Liver (tissue), 8 donors: ENCODE measurements at regions not wholly inside any gene's neighbourhood (a gene's known extent, or its start where the extent isn't known, plus 50 kb on each side); places are given as distances from the start of the nearest gene placed in this dataset.
A peak's percentile ranks its signal among the peaks of the same experiment; 100 is the strongest.

Source experiments
- DNase-seq: peaks from one replicate; pipeline ENCODE4 v3.0.0-alpha.2; 2017; ENCODE audit warnings: low spot score
- H3K27ac ChIP-seq, 2 donors: one replicate each; pipeline ENCODE4 v1.7.0; 2013; ENCODE audit warnings: inconsistent platforms in 2 of 2, low read length in 2 of 2, control low read depth in 1 of 2, low read depth in 1 of 2, mild to moderate bottlenecking in 1 of 2
- H3K27me3 ChIP-seq, 4 donors: one replicate each; pipeline versions ENCODE4 v1.6.1 to v1.7.0; 2013; ENCODE audit warnings: low read length in 3 of 4, inconsistent platforms in 1 of 4, mild to moderate bottlenecking in 1 of 4, moderate library complexity in 1 of 4; ENCODE audit not compliant: control insufficient read depth in 4 of 4, insufficient read depth in 4 of 4
- H3K36me3 ChIP-seq, 4 donors: one replicate each; pipeline versions ENCODE4 v1.6.1 to v1.7.0; 2013; ENCODE audit warnings: low read length in 3 of 4, mild to moderate bottlenecking in 3 of 4, low read depth in 1 of 4, moderate library complexity in 1 of 4; ENCODE audit not compliant: control insufficient read depth in 4 of 4, insufficient read depth in 3 of 4
- H3K4me1 ChIP-seq, 4 donors: one replicate each; pipeline versions ENCODE4 v1.6.1 to v1.7.0; 2013; ENCODE audit warnings: low read length in 3 of 4, mild to moderate bottlenecking in 3 of 4, moderate library complexity in 1 of 4; ENCODE audit not compliant: control insufficient read depth in 4 of 4, insufficient read depth in 4 of 4
- H3K4me3 ChIP-seq, 3 donors: one replicate each; pipeline versions ENCODE4 v1.6.1 to v1.7.0; 2013; ENCODE audit warnings: low read length in 3 of 3, control low read depth in 1 of 3, low read depth in 1 of 3, mild to moderate bottlenecking in 1 of 3
- H3K9ac ChIP-seq, 2 donors: one replicate each; pipeline ENCODE4 v1.7.0; 2013; ENCODE audit warnings: low read length in 2 of 2, mild to moderate bottlenecking in 2 of 2, moderate library complexity in 2 of 2, control low read depth in 1 of 2, low read depth in 1 of 2
- H3K9me3 ChIP-seq, 4 donors: one replicate each; pipeline versions ENCODE4 v1.6.1 to v1.7.0; 2013; ENCODE audit warnings: low read length in 3 of 4; ENCODE audit not compliant: control insufficient read depth in 4 of 4
- EGR1 ChIP-seq, 2 donors: IDR thresholded peaks; 2 replicates each; pipeline ENCODE4 v1.6.1; 2016 to 2018; ENCODE audit warnings: antibody characterized with exemption in 2 of 2, low read depth in 2 of 2
- FOXA1 ChIP-seq: IDR thresholded peaks from 2 replicates; pipeline ENCODE4 v1.6.1; 2016; ENCODE audit warnings: antibody characterized with exemption
- FOXA2 ChIP-seq: IDR thresholded peaks from 2 replicates; pipeline ENCODE4 v1.6.1; 2016; ENCODE audit warnings: antibody characterized with exemption
- GABPA ChIP-seq, 2 donors: IDR thresholded peaks in 1 of 2; conservative IDR thresholded peaks in 1 of 2; 2 replicates each; pipeline ENCODE4 v1.6.1; 2016; ENCODE audit warnings: antibody characterized with exemption in 2 of 2, mild to moderate bottlenecking in 1 of 2, moderate library complexity in 1 of 2
- HNF4A ChIP-seq, 2 donors: conservative IDR thresholded peaks; 2 replicates each; pipeline ENCODE4 v1.6.1; 2016; ENCODE audit warnings: antibody characterized with exemption in 2 of 2, mild to moderate bottlenecking in 2 of 2
- HNF4G ChIP-seq: IDR thresholded peaks from 2 replicates; pipeline ENCODE4 v1.6.1; 2016; ENCODE audit warnings: antibody characterized with exemption
- JUND ChIP-seq, 2 donors: IDR thresholded peaks; 2 replicates each; pipeline ENCODE4 v1.6.1; 2016; ENCODE audit warnings: antibody characterized with exemption in 2 of 2
- NR2F2 ChIP-seq: IDR thresholded peaks from 2 replicates; pipeline ENCODE4 v1.6.1; 2016; ENCODE audit warnings: antibody characterized with exemption
- RAD21 ChIP-seq, 2 donors: IDR thresholded peaks; 2 replicates each; pipeline ENCODE4 v1.6.1; 2016; ENCODE audit warnings: antibody characterized with exemption in 2 of 2, mild to moderate bottlenecking in 2 of 2
- RXRA ChIP-seq, 2 donors: IDR thresholded peaks; 2 replicates each; pipeline ENCODE4 v1.6.1; 2017 to 2018; ENCODE audit warnings: antibody characterized with exemption in 2 of 2, mild to moderate bottlenecking in 1 of 2
- SP1 ChIP-seq: IDR thresholded peaks from 2 replicates; pipeline ENCODE4 v1.6.1; 2018; ENCODE audit warnings: antibody characterized with exemption, mild to moderate bottlenecking
- TAF1 ChIP-seq: conservative IDR thresholded peaks from 2 replicates; pipeline ENCODE4 v1.6.1; 2016; ENCODE audit warnings: antibody characterized with exemption, mild to moderate bottlenecking
- YY1 ChIP-seq: IDR thresholded peaks from 2 replicates; pipeline ENCODE4 v1.6.1; 2016; ENCODE audit warnings: antibody characterized with exemption, mild to moderate bottlenecking
- WGBS: extraction: QIAGEN DNeasy Blood & Tissue Kit; methylation state at CpG from one replicate; pipeline ENCODE4 v1.1.7; 2013; 5-methylcytosine and 5-hydroxymethylcytosine counted together
- TF ChIP-seq, protein P1 (sequence below): fragments of 150-350 bp; IDR thresholded peaks from 2 replicates; pipeline ENCODE4 v1.5.1; 2017; ENCODE audit warnings: improper control_type of control experiment, low read depth, low read length; ENCODE audit not compliant: missing input control
- TF ChIP-seq, protein P2 (sequence below): IDR thresholded peaks from 2 replicates; pipeline ENCODE4 v1.6.1; 2016; ENCODE audit warnings: antibody characterized with exemption
- TF ChIP-seq, protein P3 (sequence below): IDR thresholded peaks from 2 replicates; pipeline ENCODE4 v1.6.1; 2016; ENCODE audit warnings: antibody characterized with exemption, mild to moderate bottlenecking
- TF ChIP-seq, protein P4 (sequence below): IDR thresholded peaks from 2 replicates; pipeline ENCODE4 v1.6.1; 2016; ENCODE audit warnings: antibody characterized with exemption
- TF ChIP-seq, protein P5 (sequence below): IDR thresholded peaks from 2 replicates; pipeline ENCODE4 v1.6.1; 2016; ENCODE audit warnings: antibody characterized with exemption
- donor health status: healthy.
- donor health status: healthy.
- donor health status: healthy.
- donor health status: healthy.
- donor health status: healthy.

DNA sequence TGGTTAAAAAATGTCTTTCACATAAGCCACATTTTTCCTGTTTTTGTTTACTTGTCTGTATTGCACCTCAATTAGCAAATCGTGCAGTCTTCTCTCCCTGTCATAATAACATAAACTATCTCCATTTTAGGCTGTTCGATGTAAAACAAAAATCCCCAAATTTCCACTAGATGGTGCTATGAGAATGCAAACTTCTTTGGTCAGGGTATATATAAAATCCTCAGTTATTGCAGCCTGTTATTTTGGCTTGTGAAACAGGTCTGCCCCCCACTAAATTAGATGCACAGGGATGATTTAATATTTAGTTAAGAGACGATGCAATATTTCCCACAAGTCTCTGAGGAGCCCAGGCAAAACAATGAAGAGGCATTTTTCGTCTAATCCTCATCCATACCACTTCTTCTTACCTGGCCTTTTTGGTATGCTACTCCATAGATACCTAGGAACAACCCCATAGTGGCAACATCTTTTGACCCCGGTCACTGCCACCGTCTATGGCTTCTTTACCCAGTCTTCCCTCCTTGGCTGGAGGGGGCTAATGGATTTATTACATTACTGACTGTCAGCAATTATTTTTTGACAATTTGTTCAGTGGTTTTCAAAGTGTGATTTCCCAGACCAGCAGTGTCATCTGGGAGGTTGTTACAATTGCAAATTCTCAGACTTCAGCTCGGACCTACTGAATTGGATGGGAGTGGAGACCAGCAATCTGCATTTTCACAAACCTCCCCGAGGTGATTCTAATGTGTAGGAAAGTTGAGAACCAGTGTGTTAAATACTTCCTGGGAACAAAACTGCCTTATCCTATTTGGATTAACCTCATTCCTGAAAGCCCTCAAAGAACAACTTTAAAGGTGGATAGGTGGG is 117.4 kb upstream of the CWC22 start:
- H3K27ac ChIP-seq, result no peak overlapping the region
- H3K4me1 ChIP-seq, result no peaks in the 10 kb centered on the region
- no peaks in the 10 kb centered on the region for H3K36me3 ChIP-seq
- H3K4me3 ChIP-seq, result no peak overlapping the region
- no peak for DNase-seq
- TF ChIP-seq RAD21 (IDR thresholded peaks at IDR 0.05) (peak; percentile 86 to 89), RXRA (IDR thresholded peaks at IDR 0.05) (no peak), NR2F2 (no peak), TAF1 (no peak)
- TF ChIP-seq, protein P1, sequence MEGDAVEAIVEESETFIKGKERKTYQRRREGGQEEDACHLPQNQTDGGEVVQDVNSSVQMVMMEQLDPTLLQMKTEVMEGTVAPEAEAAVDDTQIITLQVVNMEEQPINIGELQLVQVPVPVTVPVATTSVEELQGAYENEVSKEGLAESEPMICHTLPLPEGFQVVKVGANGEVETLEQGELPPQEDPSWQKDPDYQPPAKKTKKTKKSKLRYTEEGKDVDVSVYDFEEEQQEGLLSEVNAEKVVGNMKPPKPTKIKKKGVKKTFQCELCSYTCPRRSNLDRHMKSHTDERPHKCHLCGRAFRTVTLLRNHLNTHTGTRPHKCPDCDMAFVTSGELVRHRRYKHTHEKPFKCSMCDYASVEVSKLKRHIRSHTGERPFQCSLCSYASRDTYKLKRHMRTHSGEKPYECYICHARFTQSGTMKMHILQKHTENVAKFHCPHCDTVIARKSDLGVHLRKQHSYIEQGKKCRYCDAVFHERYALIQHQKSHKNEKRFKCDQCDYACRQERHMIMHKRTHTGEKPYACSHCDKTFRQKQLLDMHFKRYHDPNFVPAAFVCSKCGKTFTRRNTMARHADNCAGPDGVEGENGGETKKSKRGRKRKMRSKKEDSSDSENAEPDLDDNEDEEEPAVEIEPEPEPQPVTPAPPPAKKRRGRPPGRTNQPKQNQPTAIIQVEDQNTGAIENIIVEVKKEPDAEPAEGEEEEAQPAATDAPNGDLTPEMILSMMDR, result peak; percentile 58
- no peaks in the 10 kb centered on the region for H3K9me3 ChIP-seq
- no peak overlapping the region for H3K9ac ChIP-seq
- WGBS, result 19% methylated on average over 8 of the region's 8 CpGs
- H3K27me3 ChIP-seq, result no peaks in the 10 kb centered on the region

DNA sequence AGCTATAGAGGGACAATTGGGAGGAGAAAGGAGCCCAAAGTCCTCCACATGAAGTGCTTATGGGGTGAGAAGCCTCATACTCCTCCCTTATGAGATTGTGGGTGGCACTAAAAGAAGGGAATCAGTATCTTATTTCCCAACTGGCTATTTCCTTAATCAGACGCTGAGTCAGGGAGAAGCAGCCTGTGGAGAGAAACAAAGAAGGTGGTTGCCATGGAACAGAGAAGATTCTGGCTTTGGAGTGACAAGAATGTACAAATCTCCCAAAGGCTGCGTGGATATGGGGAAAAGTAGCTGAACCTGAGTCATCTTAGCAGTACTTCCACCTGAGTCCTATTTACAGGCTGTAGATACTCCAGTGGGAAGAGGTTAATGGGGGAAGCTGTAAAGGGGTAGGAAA is 115.8 kb upstream of the CWC22 start:
- TF ChIP-seq JUND (IDR thresholded peaks at IDR 0.05) (no peak), GABPA (IDR thresholded peaks at IDR 0.05 in 1 of 2, conservative IDR thresholded peaks at IDR 0.05 in 1 of 2) (no peak), YY1 (no peak), HNF4G (no peak), RAD21 (IDR thresholded peaks at IDR 0.05) (no peak), FOXA2 (no peak), NR2F2 (no peak), HNF4A (conservative IDR thresholded peaks at IDR 0.05) (no peak), FOXA1 (no peak), SP1 (no peak), EGR1 (IDR thresholded peaks at IDR 0.05; ENCODE audit: low read depth in 2 of 2) (no peak), TAF1 (no peak), RXRA (IDR thresholded peaks at IDR 0.05) (no peak)
- TF ChIP-seq, protein P2, sequence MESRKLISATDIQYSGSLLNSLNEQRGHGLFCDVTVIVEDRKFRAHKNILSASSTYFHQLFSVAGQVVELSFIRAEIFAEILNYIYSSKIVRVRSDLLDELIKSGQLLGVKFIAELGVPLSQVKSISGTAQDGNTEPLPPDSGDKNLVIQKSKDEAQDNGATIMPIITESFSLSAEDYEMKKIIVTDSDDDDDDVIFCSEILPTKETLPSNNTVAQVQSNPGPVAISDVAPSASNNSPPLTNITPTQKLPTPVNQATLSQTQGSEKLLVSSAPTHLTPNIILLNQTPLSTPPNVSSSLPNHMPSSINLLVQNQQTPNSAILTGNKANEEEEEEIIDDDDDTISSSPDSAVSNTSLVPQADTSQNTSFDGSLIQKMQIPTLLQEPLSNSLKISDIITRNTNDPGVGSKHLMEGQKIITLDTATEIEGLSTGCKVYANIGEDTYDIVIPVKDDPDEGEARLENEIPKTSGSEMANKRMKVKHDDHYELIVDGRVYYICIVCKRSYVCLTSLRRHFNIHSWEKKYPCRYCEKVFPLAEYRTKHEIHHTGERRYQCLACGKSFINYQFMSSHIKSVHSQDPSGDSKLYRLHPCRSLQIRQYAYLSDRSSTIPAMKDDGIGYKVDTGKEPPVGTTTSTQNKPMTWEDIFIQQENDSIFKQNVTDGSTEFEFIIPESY, result no peak
- TF ChIP-seq, protein P3, sequence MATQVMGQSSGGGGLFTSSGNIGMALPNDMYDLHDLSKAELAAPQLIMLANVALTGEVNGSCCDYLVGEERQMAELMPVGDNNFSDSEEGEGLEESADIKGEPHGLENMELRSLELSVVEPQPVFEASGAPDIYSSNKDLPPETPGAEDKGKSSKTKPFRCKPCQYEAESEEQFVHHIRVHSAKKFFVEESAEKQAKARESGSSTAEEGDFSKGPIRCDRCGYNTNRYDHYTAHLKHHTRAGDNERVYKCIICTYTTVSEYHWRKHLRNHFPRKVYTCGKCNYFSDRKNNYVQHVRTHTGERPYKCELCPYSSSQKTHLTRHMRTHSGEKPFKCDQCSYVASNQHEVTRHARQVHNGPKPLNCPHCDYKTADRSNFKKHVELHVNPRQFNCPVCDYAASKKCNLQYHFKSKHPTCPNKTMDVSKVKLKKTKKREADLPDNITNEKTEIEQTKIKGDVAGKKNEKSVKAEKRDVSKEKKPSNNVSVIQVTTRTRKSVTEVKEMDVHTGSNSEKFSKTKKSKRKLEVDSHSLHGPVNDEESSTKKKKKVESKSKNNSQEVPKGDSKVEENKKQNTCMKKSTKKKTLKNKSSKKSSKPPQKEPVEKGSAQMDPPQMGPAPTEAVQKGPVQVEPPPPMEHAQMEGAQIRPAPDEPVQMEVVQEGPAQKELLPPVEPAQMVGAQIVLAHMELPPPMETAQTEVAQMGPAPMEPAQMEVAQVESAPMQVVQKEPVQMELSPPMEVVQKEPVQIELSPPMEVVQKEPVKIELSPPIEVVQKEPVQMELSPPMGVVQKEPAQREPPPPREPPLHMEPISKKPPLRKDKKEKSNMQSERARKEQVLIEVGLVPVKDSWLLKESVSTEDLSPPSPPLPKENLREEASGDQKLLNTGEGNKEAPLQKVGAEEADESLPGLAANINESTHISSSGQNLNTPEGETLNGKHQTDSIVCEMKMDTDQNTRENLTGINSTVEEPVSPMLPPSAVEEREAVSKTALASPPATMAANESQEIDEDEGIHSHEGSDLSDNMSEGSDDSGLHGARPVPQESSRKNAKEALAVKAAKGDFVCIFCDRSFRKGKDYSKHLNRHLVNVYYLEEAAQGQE, result no peak
- TF ChIP-seq, protein P4, sequence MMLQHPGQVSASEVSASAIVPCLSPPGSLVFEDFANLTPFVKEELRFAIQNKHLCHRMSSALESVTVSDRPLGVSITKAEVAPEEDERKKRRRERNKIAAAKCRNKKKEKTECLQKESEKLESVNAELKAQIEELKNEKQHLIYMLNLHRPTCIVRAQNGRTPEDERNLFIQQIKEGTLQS, result no peak
- TF ChIP-seq, protein P1, result no peak
- TF ChIP-seq, protein P5, sequence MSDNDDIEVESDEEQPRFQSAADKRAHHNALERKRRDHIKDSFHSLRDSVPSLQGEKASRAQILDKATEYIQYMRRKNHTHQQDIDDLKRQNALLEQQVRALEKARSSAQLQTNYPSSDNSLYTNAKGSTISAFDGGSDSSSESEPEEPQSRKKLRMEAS, result no peak
- Histone ChIP-seq H3K36me3 (no peaks in the 10 kb centered on the region), H3K9ac (no peak overlapping the region), H3K27me3 (no peaks in the 10 kb centered on the region), H3K27ac (no peak overlapping the region), H3K4me1 (no peaks in the 10 kb centered on the region), H3K4me3 (no peak overlapping the region), H3K9me3 (no peaks in the 10 kb centered on the region)
- 74% methylated on average over 2 of the region's 2 CpGs for WGBS
- no peak for DNase-seq
